OCI-LY1 (cell line): ENCODE measurements at regions not wholly inside any gene's neighbourhood (a gene's known extent, or its start where the extent isn't known, plus 50 kb on each side); places are given as distances from the start of the nearest gene placed in this dataset.

ENCODE experiments used
- H2AFZ ChIP-seq: fragments of 200-600 bp; sonication (generic), shearing (Covaris generic); 2 replicates; pipeline ENCODE4 v1.6.0; 2014; ENCODE audit warnings: antibody characterized with exemption, mild to moderate bottlenecking, low read length
- H3F3A ChIP-seq: fragments of 200-600 bp; sonication (generic), shearing (Covaris generic); 2 replicates; pipeline ENCODE4 v1.6.0; 2014; ENCODE audit warnings: mild to moderate bottlenecking, antibody characterized with exemption, low read length, moderate library complexity; ENCODE audit not compliant: insufficient read depth
- H3K27ac ChIP-seq: fragments of 200-600 bp; sonication (generic); 2 replicates; pipeline ENCODE4 v1.5.1; 2014; ENCODE audit warnings: low read length, mixed run types, mild to moderate bottlenecking, low read depth; ENCODE audit not compliant: poor library complexity, severe bottlenecking
- H3K27me3 ChIP-seq: fragments of 200-600 bp; sonication (generic); 2 replicates; pipeline ENCODE4 v1.6.0; 2014; ENCODE audit warnings: antibody characterized with exemption, mild to moderate bottlenecking, low read length, moderate library complexity; ENCODE audit not compliant: insufficient read depth
- H3K36me3 ChIP-seq: fragments of 200-600 bp; sonication (generic); 2 replicates; pipeline ENCODE4 v1.6.1; 2014; ENCODE audit warnings: mild to moderate bottlenecking, antibody characterized with exemption, low read length, moderate library complexity, mixed read lengths; ENCODE audit not compliant: insufficient read depth
- H3K4me1 ChIP-seq: fragments of 200-600 bp; sonication (generic); 2 replicates; pipeline ENCODE4 v1.5.1; 2014; ENCODE audit warnings: mild to moderate bottlenecking, low read length, moderate library complexity; ENCODE audit not compliant: insufficient read depth, severe bottlenecking
- H3K4me2 ChIP-seq: fragments of 200-600 bp; sonication (generic), shearing (Covaris generic); 2 replicates; pipeline ENCODE4 v1.6.1; 2014; ENCODE audit warnings: low read length
- H3K4me3 ChIP-seq: fragments of 200-600 bp; sonication (generic); 2 replicates; pipeline ENCODE4 v1.5.1; 2014; ENCODE audit warnings: low read length, low read depth, mild to moderate bottlenecking, mixed read lengths; ENCODE audit not compliant: poor library complexity, severe bottlenecking
- H3K79me2 ChIP-seq: fragments of 200-600 bp; shearing (Covaris generic); 2 replicates; pipeline ENCODE4 v1.6.1; 2016; ENCODE audit warnings: mixed run types, low read length, mixed read lengths; ENCODE audit not compliant: insufficient read depth
- H3K9ac ChIP-seq: fragments of 200-600 bp; sonication (generic), shearing (Covaris generic); 2 replicates; pipeline ENCODE4 v1.6.1; 2014; ENCODE audit warnings: mild to moderate bottlenecking, low read length, mixed read lengths
- H3K9me2 ChIP-seq: fragments of 200-600 bp; sonication (generic), shearing (Covaris generic); 2 replicates; pipeline ENCODE4 v1.6.1; 2014; ENCODE audit warnings: low read depth, mild to moderate bottlenecking, low read length, mixed read lengths
- H3K9me3 ChIP-seq: fragments of 200-600 bp; shearing (Covaris generic); 2 replicates; pipeline ENCODE4 v1.6.1; 2014; ENCODE audit warnings: low read length, mixed read lengths
- H4K20me1 ChIP-seq: fragments of 200-600 bp; sonication (generic), shearing (Covaris generic); 2 replicates; pipeline ENCODE4 v1.6.0; 2016; ENCODE audit warnings: mild to moderate bottlenecking, low read length; ENCODE audit not compliant: insufficient read depth
- EZH2 ChIP-seq: fragments of 200-600 bp; sonication (generic), shearing (Covaris generic); IDR thresholded peaks from 2 replicates; pipeline ENCODE4 v1.8.0; 2017; ENCODE audit warnings: borderline replicate concordance, mixed run types, mild to moderate bottlenecking, antibody characterized with exemption, low read length, moderate library complexity, mixed read lengths
- TF ChIP-seq, protein P1 (sequence below): fragments of 200-600 bp; sonication (generic), shearing (Covaris generic); IDR thresholded peaks from 2 replicates; pipeline ENCODE4 v1.5.1; 2017; ENCODE audit warnings: mild to moderate bottlenecking, antibody characterized with exemption, low read length, moderate library complexity, mixed read lengths

- no peaks in the 10 kb centered on the region for H3K9me3 ChIP-seq
- no peaks in the 10 kb centered on the region for H3K4me1 ChIP-seq
- H4K20me1 ChIP-seq, result no peaks in the 10 kb centered on the region
- TF ChIP-seq, protein P1, sequence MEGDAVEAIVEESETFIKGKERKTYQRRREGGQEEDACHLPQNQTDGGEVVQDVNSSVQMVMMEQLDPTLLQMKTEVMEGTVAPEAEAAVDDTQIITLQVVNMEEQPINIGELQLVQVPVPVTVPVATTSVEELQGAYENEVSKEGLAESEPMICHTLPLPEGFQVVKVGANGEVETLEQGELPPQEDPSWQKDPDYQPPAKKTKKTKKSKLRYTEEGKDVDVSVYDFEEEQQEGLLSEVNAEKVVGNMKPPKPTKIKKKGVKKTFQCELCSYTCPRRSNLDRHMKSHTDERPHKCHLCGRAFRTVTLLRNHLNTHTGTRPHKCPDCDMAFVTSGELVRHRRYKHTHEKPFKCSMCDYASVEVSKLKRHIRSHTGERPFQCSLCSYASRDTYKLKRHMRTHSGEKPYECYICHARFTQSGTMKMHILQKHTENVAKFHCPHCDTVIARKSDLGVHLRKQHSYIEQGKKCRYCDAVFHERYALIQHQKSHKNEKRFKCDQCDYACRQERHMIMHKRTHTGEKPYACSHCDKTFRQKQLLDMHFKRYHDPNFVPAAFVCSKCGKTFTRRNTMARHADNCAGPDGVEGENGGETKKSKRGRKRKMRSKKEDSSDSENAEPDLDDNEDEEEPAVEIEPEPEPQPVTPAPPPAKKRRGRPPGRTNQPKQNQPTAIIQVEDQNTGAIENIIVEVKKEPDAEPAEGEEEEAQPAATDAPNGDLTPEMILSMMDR, result no peak
- no peak for TF ChIP-seq EZH2
- H3K9me2 ChIP-seq, result no peaks in the 10 kb centered on the region
- no peaks in the 10 kb centered on the region for H3K79me2 ChIP-seq
- H2AFZ ChIP-seq, result no peak overlapping the region
- no peak overlapping the region for H3K9ac ChIP-seq
- H3K36me3 ChIP-seq, result no peaks in the 10 kb centered on the region
- H3K4me2 ChIP-seq, result no peak overlapping the region
- H3K4me3 ChIP-seq, result no peak overlapping the region
- H3K27me3 ChIP-seq, result no peaks in the 10 kb centered on the region
- H3K27ac ChIP-seq, result no peak overlapping the region
- no peaks in the 10 kb centered on the region for H3F3A ChIP-seq
Observed at GRCh38 chr3:59128685-59129084, 78.9 kb upstream of the CFAP20DC start.

- Histone ChIP-seq H3K9ac (no peak overlapping the region), H3K9me3 (no peaks in the 10 kb centered on the region), H4K20me1 (no peaks in the 10 kb centered on the region), H2AFZ (no peak overlapping the region), H3F3A (no peaks in the 10 kb centered on the region), H3K79me2 (no peaks in the 10 kb centered on the region), H3K4me3 (no peak overlapping the region), H3K4me1 (no peaks in the 10 kb centered on the region), H3K27ac (no peak overlapping the region), H3K9me2 (no peaks in the 10 kb centered on the region), H3K27me3 (no peaks in the 10 kb centered on the region), H3K4me2 (no peak overlapping the region), H3K36me3 (no peaks in the 10 kb centered on the region)
- no peak for TF ChIP-seq EZH2
- TF ChIP-seq, protein P1, result no peak
Observed at GRCh38 chr3:59127071-59127470, 77.2 kb upstream of the CFAP20DC start.

GRCh38 chr3:59126446-59126845, 76.6 kb upstream of the CFAP20DC start:
- Histone ChIP-seq H3K36me3 (no peaks in the 10 kb centered on the region), H3F3A (no peaks in the 10 kb centered on the region), H3K9me3 (no peaks in the 10 kb centered on the region), H3K4me1 (no peaks in the 10 kb centered on the region), H3K4me3 (no peak overlapping the region), H4K20me1 (no peaks in the 10 kb centered on the region), H3K4me2 (no peak overlapping the region), H3K27ac (no peak overlapping the region), H2AFZ (no peak overlapping the region), H3K27me3 (no peaks in the 10 kb centered on the region), H3K9me2 (no peaks in the 10 kb centered on the region), H3K9ac (no peak overlapping the region), H3K79me2 (no peaks in the 10 kb centered on the region)
- TF ChIP-seq, protein P1, result no peak
- TF ChIP-seq EZH2, result no peak
